ENCODE measurements at regions not wholly inside any gene's neighbourhood (a gene's known extent, or its start where the extent isn't known, plus 50 kb on each side); places are given as distances from the start of the nearest gene placed in this dataset.
"Not testable (repeated sequence)": the region's sequence is repeated elsewhere in the genome, so short reads cannot be mapped to it uniquely, and the experiment has no call there.

DNA sequence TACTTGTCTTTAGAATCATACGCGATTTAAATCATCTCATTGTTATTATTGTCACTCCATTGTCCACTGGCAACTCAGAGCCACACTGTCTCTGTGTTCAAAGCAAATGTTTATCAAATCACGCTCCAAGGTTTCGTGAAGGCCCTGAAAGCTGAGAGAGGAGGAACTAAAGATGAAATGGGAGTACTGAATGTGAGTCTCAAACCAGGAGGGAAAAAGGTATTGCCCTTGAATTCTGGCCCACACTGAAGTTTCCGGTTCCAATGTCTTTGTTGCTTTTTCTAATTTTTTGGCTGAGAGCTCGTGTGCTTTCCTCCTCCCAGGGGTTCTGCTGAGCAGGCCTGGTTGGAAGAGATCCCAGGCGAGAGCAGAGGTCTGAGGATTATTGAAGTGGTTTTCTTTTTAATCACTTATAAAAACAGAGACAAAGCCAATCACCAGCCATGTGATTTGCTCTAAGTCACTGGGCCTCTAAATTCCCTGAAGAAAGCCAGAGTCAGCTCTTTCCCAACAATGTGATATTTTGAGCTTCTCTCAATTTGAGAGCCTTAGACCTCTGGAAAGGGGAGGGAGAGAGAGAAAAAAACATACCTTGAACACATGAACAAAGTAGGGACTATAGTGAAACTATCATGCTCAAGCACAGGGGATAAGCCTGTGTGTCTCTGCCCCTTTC, 420.8 kb upstream of the GRAMD2B start:
- no peak for DNase-seq

- DNase-seq: no peak
Observed at GRCh38 chr5:126003309-126003708, 419.9 kb upstream of the GRAMD2B start.

GRCh38 chr5:126004636-126005035, 418.6 kb upstream of the GRAMD2B start:
- no peak for DNase-seq

- DNase-seq: no peak
Observed at GRCh38 chr5:126007841-126008240, 415.4 kb upstream of the GRAMD2B start.

DNA sequence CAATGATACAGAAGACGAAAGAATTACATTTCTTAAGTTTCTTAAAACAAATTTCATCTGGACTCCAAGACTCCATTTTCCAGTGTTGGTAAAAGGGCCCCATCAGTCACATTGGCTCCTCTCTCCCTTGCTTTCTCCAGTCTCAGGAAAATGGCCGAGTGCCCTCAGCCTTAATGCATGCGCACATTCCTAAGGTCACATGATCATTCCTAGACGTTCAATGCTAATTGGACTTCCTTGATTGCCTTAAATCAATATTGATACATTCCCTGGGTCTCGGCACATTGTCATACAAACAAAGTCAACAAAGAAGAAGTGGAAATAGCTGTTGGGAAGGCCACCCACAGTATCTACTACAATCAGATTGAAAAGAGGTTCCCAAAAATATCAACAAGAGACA, 413.6 kb upstream of the GRAMD2B start:
- no peak for DNase-seq

DNA sequence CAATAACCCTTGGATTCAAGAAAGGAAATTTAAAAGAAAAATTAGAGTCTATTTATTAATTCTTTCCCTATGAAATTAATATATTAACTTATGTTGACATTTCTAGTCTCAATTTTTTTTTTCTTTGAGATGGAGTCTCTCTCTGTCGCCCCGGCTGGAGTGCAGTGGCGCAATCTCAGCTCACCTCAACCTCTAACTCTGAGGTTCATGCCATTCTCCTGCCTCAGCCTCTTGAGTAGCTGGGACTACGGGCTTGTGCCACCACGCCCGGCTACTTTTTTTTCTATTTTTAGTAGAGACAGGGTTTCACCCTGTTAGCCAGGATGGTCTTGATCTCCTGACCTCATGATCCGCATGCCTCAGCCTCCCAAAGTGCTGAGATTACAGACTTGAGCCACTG, 411.7 kb upstream of the GRAMD2B start:
- not testable (repeated sequence) for DNase-seq

DNA sequence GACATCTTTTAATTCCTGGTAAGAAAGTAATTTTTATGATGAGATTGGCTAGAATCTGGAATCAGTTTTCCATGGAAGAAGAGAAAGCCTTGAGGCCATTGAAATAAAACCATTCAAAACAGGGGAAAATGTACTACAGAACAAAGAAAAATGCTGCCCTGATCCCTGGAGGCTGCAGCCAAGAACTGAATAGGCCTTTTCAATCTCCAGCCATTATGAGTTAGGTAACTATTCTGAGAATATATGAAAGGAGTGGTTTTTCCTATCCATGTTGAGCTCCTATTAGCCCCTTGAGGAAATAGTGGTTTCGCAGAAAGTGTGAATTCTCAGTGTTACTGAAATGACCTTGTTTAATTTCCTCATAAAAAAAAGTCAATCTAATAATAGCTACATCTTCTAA, 408.5 kb upstream of the GRAMD2B start:
- DNase-seq: no peak

DNA sequence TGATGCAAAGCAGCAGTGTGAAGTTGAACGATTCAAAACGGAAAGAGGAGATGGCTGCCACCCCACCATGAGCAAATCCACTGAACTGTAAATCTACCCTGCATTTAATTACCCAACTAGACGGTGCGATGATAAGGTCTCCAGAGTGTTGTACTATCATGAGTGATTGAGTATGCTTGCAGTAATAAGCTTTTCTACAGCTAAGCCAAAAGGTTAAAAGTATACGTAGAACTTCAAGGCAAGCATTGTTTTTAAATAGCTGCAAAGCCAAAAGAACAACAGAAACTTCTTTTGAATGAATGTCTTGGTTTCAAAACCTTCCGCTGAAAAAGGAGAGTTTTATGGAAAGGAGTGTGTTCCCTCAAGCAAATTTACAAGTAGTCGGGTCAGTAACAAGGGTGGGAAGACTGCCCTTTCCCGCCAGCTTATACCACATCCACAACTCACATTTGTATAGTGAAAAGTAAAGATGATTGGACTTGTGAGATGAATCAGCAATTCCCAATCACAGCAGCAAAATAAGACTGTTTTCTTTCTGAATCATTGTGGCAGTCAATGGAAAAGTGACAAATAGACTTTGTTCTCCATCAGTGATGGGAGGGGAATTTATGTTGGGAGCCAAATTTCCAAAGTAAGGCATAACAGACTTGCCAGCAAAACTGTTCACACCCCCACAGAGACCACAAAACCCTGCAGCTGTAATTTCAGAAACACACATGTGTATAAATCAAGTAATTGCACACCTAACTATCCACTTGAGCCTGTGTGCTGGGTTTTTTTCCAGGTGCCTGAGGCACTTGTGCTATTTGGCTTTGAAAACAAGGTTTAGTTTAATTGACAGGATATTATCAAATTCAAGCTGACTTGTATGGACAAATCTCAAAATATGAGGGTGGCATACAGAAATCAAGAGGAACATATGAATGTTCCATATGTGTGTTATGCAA, 407.7 kb upstream of the GRAMD2B start:
- no peak for DNase-seq

- DNase-seq: no peak
Observed at GRCh38 chr5:126016256-126016655, 407.0 kb upstream of the GRAMD2B start.

DNA sequence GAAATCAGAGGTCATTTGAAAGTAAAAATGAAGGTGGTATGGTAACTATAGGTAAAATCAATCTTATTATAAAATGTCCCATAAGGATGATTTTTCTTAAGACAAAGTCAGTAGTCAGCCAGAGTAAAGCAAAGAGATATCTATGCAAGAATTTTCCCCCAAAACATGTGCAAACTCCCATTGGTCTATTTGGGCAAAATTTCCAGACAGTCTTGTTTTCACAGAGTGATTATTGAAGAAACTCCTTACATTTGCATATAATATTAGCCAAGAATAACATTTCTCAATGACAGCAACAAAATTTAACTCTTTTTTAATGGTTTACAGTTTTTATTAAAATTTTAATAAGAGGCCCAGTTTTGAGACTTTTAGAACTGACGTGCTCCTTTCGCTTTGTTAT, 406.1 kb upstream of the GRAMD2B start:
- no peak for DNase-seq

DNA sequence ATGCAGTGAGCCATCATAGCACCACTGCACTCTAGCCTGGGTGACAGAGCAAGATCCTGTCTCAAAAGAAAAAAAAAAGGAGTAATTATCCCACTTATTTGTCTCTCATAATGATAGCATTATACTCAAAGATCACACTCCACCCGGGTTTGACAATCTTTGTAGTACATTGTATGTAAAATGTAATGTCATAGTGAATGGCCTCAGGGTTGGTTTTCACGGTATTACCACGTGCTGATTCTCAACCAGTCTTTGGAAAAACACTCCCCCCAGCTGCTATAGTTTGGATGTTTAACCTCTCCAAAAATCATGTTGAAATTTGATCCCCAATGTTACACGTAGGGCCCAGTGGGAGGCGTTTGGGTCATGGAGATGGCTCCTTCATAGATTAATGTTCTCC, 402.4 kb upstream of the GRAMD2B start:
- no peak for DNase-seq

DNA sequence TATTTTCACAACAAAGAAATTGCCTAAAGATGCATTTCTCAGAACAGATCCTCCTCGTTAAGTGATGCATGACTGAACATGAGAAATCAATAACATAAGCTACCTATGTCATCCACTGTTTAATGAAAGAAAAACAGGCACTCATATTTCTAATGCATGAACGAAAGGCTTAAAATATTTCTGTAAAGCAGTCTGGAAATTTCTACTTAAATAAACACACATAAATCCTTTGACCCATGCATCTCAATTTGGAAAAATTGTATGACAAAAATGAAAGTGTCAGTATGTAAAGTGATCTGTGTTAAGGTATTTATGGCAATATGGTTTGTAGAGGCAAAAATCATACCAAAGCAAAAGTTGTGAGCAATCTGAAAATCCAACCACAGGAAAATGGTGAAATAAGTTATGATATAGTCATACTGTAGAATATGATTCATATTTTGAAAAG, 399.2 kb upstream of the GRAMD2B start:
- no peak for DNase-seq

GRCh38 chr5:126027149-126027548, 396.1 kb upstream of the GRAMD2B start:
- no peak for DNase-seq

DNA sequence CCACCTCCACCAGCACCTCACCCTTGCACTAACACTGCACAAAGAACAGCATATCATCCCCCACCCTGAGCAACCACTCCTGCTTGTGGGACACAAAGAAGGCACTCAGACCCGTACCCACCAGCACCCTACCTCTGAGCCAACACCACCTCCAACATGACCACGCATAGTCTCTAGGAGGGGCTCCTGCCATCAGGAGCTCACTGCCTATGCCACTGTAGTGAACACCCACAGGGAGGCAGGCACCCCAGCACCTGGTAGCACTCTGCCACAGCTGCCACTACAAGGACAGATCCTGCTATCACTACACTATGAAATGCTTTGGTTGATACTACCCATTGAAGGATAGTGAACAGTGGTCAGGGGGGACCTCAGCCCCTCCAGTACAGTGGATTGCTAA, 395.6 kb upstream of the GRAMD2B start:
- no peak for DNase-seq

- no peak for DNase-seq
Observed at GRCh38 chr5:126028336-126028735, 394.9 kb upstream of the GRAMD2B start.

DNA sequence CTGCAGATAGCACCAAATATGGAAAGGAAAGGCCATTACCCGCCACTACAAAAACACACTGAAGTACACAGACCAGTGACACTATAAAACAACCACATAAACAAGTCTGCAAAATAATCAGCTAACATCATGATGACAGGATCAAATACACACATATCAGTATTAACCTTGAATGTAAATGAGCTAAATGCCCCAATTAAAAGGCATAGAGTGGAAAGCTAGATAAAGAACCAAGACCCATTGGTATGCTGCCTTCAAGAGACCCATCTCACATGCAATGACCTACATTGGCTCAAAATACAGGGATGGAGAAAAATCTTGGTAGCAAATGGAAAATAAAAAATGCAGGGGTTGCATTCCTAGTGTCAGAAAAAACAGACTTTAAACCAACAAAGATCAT, 393.9 kb upstream of the GRAMD2B start:
- not testable (repeated sequence) for DNase-seq

- DNase-seq: no peak
Observed at GRCh38 chr5:126030698-126031097, 392.5 kb upstream of the GRAMD2B start.

GRCh38 chr5:126031989-126032716, 391.1 kb upstream of the GRAMD2B start:
- no peak for DNase-seq

- no peak for DNase-seq
Observed at GRCh38 chr5:126043688-126044087, 379.5 kb upstream of the GRAMD2B start.

GRCh38 chr5:126044111-126044668, 379.0 kb upstream of the GRAMD2B start:
- no peak for DNase-seq

GRCh38 chr5:126044931-126045565, 378.2 kb upstream of the GRAMD2B start:
- DNase-seq: no peak

- no peak for DNase-seq
Observed at GRCh38 chr5:126046318-126046717, 376.9 kb upstream of the GRAMD2B start.
